ENCODE measurements at regions not wholly inside any gene's neighbourhood (a gene's known extent, or its start where the extent isn't known, plus 50 kb on each side); places are given as distances from the start of the nearest gene placed in this dataset.
"Not testable (repeated sequence)": the region's sequence is repeated elsewhere in the genome, so short reads cannot be mapped to it uniquely, and the experiment has no call there.

GRCh38 chr3:72657666-72658065 is 190.6 kb downstream of the SHQ1 start:
- H3K27ac ChIP-seq = no peak overlapping the region
- TF ChIP-seq Cebpa-rat (IDR thresholded peaks at IDR 0.05) = no peak
- H3K4me1 ChIP-seq = peaks cover 0 to 25% (median 22%) of the 10 kb centered on the region in 10 experiments; a peak in 18 of 20 replicates
- H4K20me1 ChIP-seq = no peaks in the 10 kb centered on the region
- peak overlapping the region in 10 of 11 experiments; percentile 6 to 49 (median 24); a peak in 16 of 22 replicates for H3K4me2 ChIP-seq
- H3K4me3 ChIP-seq = no peak overlapping the region
- no peak overlapping the region for H3K9ac ChIP-seq
- peaks cover 7 to 15% (median 12%) of the 10 kb centered on the region in 11 experiments; a peak in 20 of 22 replicates for H3K27me3 ChIP-seq
- 0 out of 22 replicates have a peak, but pooled peaks cover 0 to 4% (median 0%) of the 10 kb centered on the region in 11 experiments for H3K9me3 ChIP-seq (replicated peaks in 1 of 11)
- H3K36me3 ChIP-seq = no peaks in the 10 kb centered on the region

GRCh38 chr3:72655723-72656122 is 192.5 kb downstream of the SHQ1 start:
- Histone ChIP-seq H3K27ac (no peak overlapping the region), H3K9ac (no peak overlapping the region), H3K9me3 (replicated peaks in 1 of 11) (0 out of 22 replicates have a peak, but pooled peaks cover 0 to 7% (median 0%) of the 10 kb centered on the region in 11 experiments), H4K20me1 (no peaks in the 10 kb centered on the region), H3K4me3 (no peak overlapping the region), H3K36me3 (no peaks in the 10 kb centered on the region), H3K4me1 (peaks cover 0 to 30% (median 23%) of the 10 kb centered on the region in 10 experiments; a peak in 18 of 20 replicates), H3K4me2 (no peak overlapping the region), H3K27me3 (peaks cover 7 to 15% (median 12%) of the 10 kb centered on the region in 11 experiments; a peak in 20 of 22 replicates)
- TF ChIP-seq Cebpa-rat (IDR thresholded peaks at IDR 0.05) = no peak

DNA sequence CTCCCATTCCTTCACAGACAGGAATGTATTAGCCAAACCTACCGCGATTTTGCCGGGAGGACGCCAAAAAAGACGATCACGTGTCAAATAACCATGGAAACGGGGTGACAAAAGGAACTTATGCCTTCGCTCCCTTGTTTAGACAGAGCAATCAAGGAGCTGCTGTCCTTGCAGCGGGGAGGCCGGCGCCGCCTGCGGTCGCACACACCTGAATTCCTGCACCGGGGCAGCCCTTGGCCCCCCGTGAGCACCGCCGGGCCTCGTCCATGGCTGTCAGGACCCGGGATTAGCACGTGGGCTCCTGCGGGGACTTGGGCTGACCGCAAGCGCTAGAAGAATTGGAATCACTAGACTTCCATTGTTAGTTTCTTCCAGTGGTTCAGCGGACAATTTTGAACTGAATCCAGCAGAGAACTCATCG is 193.1 kb downstream of the SHQ1 start:
- H3K27me3 ChIP-seq = peaks cover 7 to 15% (median 12%) of the 10 kb centered on the region in 11 experiments; a peak in 20 of 22 replicates
- H3K36me3 ChIP-seq = no peaks in the 10 kb centered on the region
- TF ChIP-seq Cebpa-rat (IDR thresholded peaks at IDR 0.05) = no peak
- H3K4me3 ChIP-seq = no peak overlapping the region
- peaks cover 0 to 30% (median 23%) of the 10 kb centered on the region in 10 experiments; a peak in 17 of 20 replicates for H3K4me1 ChIP-seq
- no peaks in the 10 kb centered on the region for H4K20me1 ChIP-seq
- peak overlapping the region in 5 of 11 experiments; percentile 12 to 44 (median 23); a peak in 5 of 22 replicates for H3K4me2 ChIP-seq
- H3K9ac ChIP-seq = no peak overlapping the region
- 0 out of 22 replicates have a peak, but pooled peaks cover 0 to 7% (median 0%) of the 10 kb centered on the region in 11 experiments for H3K9me3 ChIP-seq (replicated peaks in 1 of 11)
- no peak overlapping the region for H3K27ac ChIP-seq

- no peaks in the 10 kb centered on the region for H3K36me3 ChIP-seq
- H3K4me2 ChIP-seq = peak overlapping the region in 6 of 11 experiments; percentile 17 to 56 (median 40); a peak in 10 of 22 replicates
- TF ChIP-seq Cebpa-rat (IDR thresholded peaks at IDR 0.05) = no peak
- no peak overlapping the region for H3K9ac ChIP-seq
- H3K27ac ChIP-seq = no peak overlapping the region
- H3K4me1 ChIP-seq = peaks cover 0 to 33% (median 19%) of the 10 kb centered on the region in 10 experiments; a peak in 15 of 20 replicates
- no peaks in the 10 kb centered on the region for H4K20me1 ChIP-seq
- H3K4me3 ChIP-seq = no peak overlapping the region
- 0 out of 22 replicates have a peak, but pooled peaks cover 0 to 7% (median 0%) of the 10 kb centered on the region in 11 experiments for H3K9me3 ChIP-seq (replicated peaks in 1 of 11)
- peaks cover 7 to 15% (median 12%) of the 10 kb centered on the region in 11 experiments; a peak in 20 of 22 replicates for H3K27me3 ChIP-seq
These were observed 195.8 kb downstream of the SHQ1 start for GRCh38 chr3:72652395-72652794.

- Histone ChIP-seq H3K4me3 (no peak overlapping the region), H3K27ac (no peak overlapping the region), H4K20me1 (no peaks in the 10 kb centered on the region), H3K4me1 (peaks cover 0 to 33% (median 18%) of the 10 kb centered on the region in 10 experiments; a peak in 15 of 20 replicates), H3K4me2 (no peak overlapping the region), H3K27me3 (peaks cover 7 to 15% (median 12%) of the 10 kb centered on the region in 11 experiments; a peak in 20 of 22 replicates), H3K9me3 (replicated peaks in 1 of 11) (0 out of 22 replicates have a peak, but pooled peaks cover 0 to 7% (median 0%) of the 10 kb centered on the region in 11 experiments), H3K36me3 (no peaks in the 10 kb centered on the region), H3K9ac (no peak overlapping the region)
- no peak for TF ChIP-seq Cebpa-rat (IDR thresholded peaks at IDR 0.05)
These were observed 196.7 kb downstream of the SHQ1 start for GRCh38 chr3:72651498-72651897.

- H3K36me3 ChIP-seq = no peaks in the 10 kb centered on the region
- H3K27ac ChIP-seq = no peak overlapping the region
- H3K27me3 ChIP-seq = no peaks in the 10 kb centered on the region
- no peak overlapping the region for H3K9ac ChIP-seq
- H3K4me3 ChIP-seq = no peak overlapping the region
- no peaks in the 10 kb centered on the region for H4K20me1 ChIP-seq
- H3K9me3 ChIP-seq (replicated peaks in 1 of 11) = peaks cover 0 to 4% (median 0%) of the 10 kb centered on the region in 11 experiments; a peak in 1 of 22 replicates
- H3K4me2 ChIP-seq = no peak overlapping the region
- peaks cover 0 to 11% (median 5%) of the 10 kb centered on the region in 10 experiments; a peak in 8 of 20 replicates for H3K4me1 ChIP-seq
- no peak for TF ChIP-seq Cebpa-rat (IDR thresholded peaks at IDR 0.05)
These were observed 202.0 kb downstream of the SHQ1 start for GRCh38 chr3:72646263-72646662.

DNA sequence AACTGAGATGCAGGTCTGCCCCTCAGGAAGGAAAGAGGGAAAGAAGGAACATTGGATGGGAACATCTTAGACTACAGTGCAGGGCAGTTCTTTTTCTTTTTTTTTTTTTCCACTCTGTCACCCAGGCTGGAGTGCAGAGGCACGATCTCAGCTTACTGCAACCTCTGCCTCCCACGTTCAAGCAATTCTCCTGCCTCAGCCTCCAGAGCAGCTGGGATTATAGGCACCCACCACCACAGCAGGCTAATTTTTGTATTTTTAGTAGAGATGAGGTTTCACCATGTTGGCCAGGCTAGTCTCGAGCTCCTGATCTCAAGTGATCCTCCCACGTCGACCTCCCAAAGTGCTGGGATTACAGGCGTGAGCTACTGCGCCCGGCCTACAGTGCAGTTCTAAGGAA is 204.6 kb downstream of the SHQ1 start:
- H3K9me3 ChIP-seq (replicated peaks in 1 of 11); H3K4me3 ChIP-seq; H4K20me1 ChIP-seq; H3K36me3 ChIP-seq; H3K4me2 ChIP-seq; H3K27me3 ChIP-seq; H3K27ac ChIP-seq; H3K9ac ChIP-seq: not testable (repeated sequence)
- H3K4me1 ChIP-seq = peaks cover 0 to 18% (median 7%) of the 10 kb centered on the region in 10 experiments; a peak in 12 of 20 replicates

GRCh38 chr3:72641684-72642083 is 206.6 kb downstream of the SHQ1 start:
- Histone ChIP-seq H3K9me3 (replicated peaks in 1 of 11) (peaks cover 0 to 4% (median 0%) of the 10 kb centered on the region in 11 experiments; a peak in 1 of 22 replicates), H3K4me2 (no peak overlapping the region), H3K9ac (no peak overlapping the region), H3K4me3 (no peak overlapping the region), H3K27me3 (no peaks in the 10 kb centered on the region), H3K4me1 (peaks cover 17 to 37% (median 25%) of the 10 kb centered on the region in 10 experiments), H3K36me3 (no peaks in the 10 kb centered on the region), H3K27ac (no peak overlapping the region), H4K20me1 (no peaks in the 10 kb centered on the region)
- TF ChIP-seq Cebpa-rat (IDR thresholded peaks at IDR 0.05) = no peak

DNA sequence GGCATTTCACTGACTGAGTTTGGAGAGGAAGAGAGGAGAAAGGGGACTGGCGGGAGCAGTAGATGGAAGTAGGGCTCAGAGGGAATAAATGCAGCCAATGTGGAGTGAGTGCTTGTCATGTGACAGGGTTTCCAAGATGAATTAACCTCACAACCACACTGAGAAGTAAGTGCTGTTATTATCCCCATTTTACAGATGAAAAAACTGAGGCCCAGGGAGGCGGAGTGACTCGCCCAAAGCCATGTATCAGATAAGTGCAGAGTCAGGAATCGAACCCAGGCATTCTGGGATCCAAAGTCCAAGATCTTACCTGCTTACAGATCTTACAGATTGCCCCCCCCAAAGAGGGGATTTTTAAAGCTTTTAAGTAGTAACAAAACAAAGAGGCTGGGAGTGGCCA is 207.2 kb downstream of the SHQ1 start:
- H3K4me3 ChIP-seq = no peak overlapping the region
- peaks cover 21 to 43% (median 30%) of the 10 kb centered on the region in 10 experiments for H3K4me1 ChIP-seq
- no peaks in the 10 kb centered on the region for H3K36me3 ChIP-seq
- H3K9me3 ChIP-seq (replicated peaks in 1 of 11) = peaks cover 0 to 4% (median 0%) of the 10 kb centered on the region in 11 experiments; a peak in 1 of 22 replicates
- H3K27ac ChIP-seq = no peak overlapping the region
- H3K9ac ChIP-seq = no peak overlapping the region
- H3K27me3 ChIP-seq = no peaks in the 10 kb centered on the region
- TF ChIP-seq Cebpa-rat (IDR thresholded peaks at IDR 0.05) = no peak
- no peaks in the 10 kb centered on the region for H4K20me1 ChIP-seq
- no peak overlapping the region for H3K4me2 ChIP-seq

All from BLaER1 treated with 17β-estradiol and CSF1 and Interleukin-3, amounts not matched to agents 10 nM and 100 nM (cell line).